ENCODE measurements at regions not wholly inside any gene's neighbourhood (a gene's known extent, or its start where the extent isn't known, plus 50 kb on each side); places are given as distances from the start of the nearest gene placed in this dataset.
A peak's percentile ranks its signal among the peaks of the same experiment; 100 is the strongest.

GRCh38 chr20:23212011-23212410 lies 125.9 kb upstream of the CD93 start:
- no peak overlapping the region for H3K4me3 ChIP-seq (ENCODE audit: low read depth, low read length)
- TF ChIP-seq CTCF (IDR thresholded peaks at IDR 0.05; ENCODE audit: control insufficient read depth, extremely low read depth, insufficient read depth), result no peak
- no peak for DNase-seq (ENCODE audit: low read depth)

DNA sequence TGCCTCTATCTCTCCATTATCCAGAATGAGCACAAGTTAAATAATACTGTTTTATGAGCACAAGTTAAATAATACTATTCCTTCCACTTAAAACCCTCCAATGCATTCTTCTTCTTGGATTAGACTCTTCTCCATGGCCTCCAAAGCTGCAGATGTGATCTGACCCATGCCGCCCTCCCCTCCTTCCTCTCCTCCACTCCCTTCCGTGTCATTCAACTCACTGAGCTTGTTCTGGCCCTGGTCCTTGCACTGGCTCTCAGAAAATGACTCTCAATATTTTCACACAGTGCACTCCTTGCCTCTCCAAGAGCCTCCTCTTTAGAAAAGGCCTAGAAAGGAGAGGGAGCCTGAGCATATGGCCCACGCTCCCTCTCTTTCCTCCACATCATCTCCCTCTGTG lies 125.0 kb upstream of the CD93 start:
- no peak overlapping the region for H3K4me3 ChIP-seq (ENCODE audit: low read depth, low read length)
- DNase-seq (ENCODE audit: low read depth), result no peak
- TF ChIP-seq CTCF (IDR thresholded peaks at IDR 0.05; ENCODE audit: control insufficient read depth, extremely low read depth, insufficient read depth), result no peak

GRCh38 chr20:23207826-23208540 lies 121.9 kb upstream of the CD93 start:
- no peak overlapping the region for H3K4me3 ChIP-seq (ENCODE audit: low read depth, low read length)
- TF ChIP-seq CTCF (IDR thresholded peaks at IDR 0.05; ENCODE audit: control insufficient read depth, extremely low read depth, insufficient read depth), result no peak
- no peak for DNase-seq (ENCODE audit: low read depth)

DNA sequence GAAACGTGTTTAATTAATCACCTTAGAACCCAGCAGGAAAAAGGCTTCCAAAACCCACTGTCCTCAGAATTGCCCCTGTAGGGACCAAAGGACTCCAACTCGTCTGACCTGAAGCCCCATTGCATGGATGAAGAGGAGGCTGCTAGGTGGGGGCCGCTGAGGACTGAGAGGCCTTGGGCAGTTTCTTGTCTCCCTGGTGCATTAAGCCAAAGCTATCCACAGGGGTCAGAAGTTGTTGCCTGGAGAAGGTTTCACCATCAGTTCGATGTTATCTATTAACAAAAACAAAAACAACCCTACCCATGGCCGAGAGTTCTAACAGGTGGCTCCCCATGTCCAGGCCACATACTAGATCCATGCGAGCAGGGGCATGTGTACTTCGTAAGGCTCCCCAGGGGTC lies 120.9 kb upstream of the CD93 start:
- TF ChIP-seq CTCF (IDR thresholded peaks at IDR 0.05; ENCODE audit: control insufficient read depth, extremely low read depth, insufficient read depth), result no peak
- DNase-seq (ENCODE audit: low read depth), result no peak
- no peak overlapping the region for H3K4me3 ChIP-seq (ENCODE audit: low read depth, low read length)

DNA sequence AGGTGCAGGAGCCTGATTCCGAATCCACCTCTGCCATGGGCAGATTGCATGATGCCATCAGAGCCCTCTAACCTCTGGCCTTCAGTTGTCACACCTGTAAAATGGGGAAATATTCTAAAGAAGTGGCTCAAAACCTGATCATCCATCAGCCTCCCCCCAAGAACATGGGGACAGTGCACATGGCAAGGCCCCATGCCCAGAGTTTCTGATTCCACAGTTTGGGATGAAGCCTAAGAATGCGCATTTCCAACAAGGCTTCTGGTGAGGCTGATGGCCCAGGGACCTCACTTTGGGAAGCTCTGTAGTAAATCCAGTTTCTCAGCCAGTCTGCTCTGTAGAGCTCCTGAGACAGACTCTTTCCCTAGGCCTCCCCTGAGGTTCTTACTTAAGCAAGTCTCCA lies 119.9 kb upstream of the CD93 start:
- no peak for TF ChIP-seq CTCF (IDR thresholded peaks at IDR 0.05; ENCODE audit: control insufficient read depth, extremely low read depth, insufficient read depth)
- no peak for DNase-seq (ENCODE audit: low read depth)
- no peak overlapping the region for H3K4me3 ChIP-seq (ENCODE audit: low read depth, low read length)

DNA sequence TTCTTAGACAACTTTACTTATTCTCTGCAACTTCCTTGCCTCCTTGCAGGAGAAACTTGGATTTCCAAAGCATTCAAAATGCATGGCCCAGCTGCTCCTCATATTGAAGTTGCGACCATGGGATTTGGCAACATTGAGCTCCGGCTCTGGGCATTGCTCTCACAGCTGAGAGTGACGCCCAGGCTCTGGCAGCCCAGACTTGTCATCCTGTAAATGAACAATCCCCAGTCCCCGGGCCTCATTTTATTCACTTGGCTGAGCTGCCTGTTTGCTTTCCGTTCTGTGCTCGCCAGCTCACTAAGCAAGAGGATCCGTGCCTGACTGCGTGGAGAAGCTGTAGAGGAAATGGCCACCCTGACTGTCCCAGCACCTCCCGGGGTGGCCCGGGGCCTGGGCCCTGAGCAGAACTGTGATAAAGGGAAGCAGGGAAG lies 119.5 kb upstream of the CD93 start:
- no peak overlapping the region for H3K4me3 ChIP-seq (ENCODE audit: low read depth, low read length)
- no peak for TF ChIP-seq CTCF (IDR thresholded peaks at IDR 0.05; ENCODE audit: control insufficient read depth, extremely low read depth, insufficient read depth)
- DNase-seq (ENCODE audit: low read depth), result peak; percentile 77

- DNase-seq (ENCODE audit: low read depth), result peak; percentile 82
- no peak for TF ChIP-seq CTCF (IDR thresholded peaks at IDR 0.05; ENCODE audit: control insufficient read depth, extremely low read depth, insufficient read depth)
- no peak overlapping the region for H3K4me3 ChIP-seq (ENCODE audit: low read depth, low read length)
Observed at GRCh38 chr20:23205211-23205610, 119.1 kb upstream of the CD93 start.

Data from LNCaP clone FGC (cell line).